GM19324 (cell line): ENCODE measurements at regions not wholly inside any gene's neighbourhood (a gene's known extent, or its start where the extent isn't known, plus 50 kb on each side); places are given as distances from the start of the nearest gene placed in this dataset.
"Not testable (repeated sequence)": the region's sequence is repeated elsewhere in the genome, so short reads cannot be mapped to it uniquely, and the experiment has no call there.

Source experiments
- ATAC-seq: cut with Tn5 transposase; IDR thresholded peaks from one replicate; pipeline ENCODE4 v1.9.1; 2021; ENCODE audit warnings: mild to moderate bottlenecking, moderate library complexity; ENCODE audit not compliant: unreplicated experiment, low FRiP score

GRCh38 chr7:112668561-112668960 is 121.6 kb downstream of the TMEM168 start:
- ATAC-seq, result no peak

- ATAC-seq, result no peak
These were observed 120.9 kb downstream of the TMEM168 start for GRCh38 chr7:112669306-112669705.

- ATAC-seq, result no peak
These were observed 120.0 kb downstream of the TMEM168 start for GRCh38 chr7:112670193-112670592.

GRCh38 chr7:112678626-112679025 is 111.6 kb downstream of the TMEM168 start:
- ATAC-seq, result no peak

GRCh38 chr7:112689466-112690177 is 100.6 kb downstream of the TMEM168 start:
- not testable (repeated sequence) for ATAC-seq

GRCh38 chr7:112692333-112692732 is 97.9 kb downstream of the TMEM168 start:
- no peak for ATAC-seq

GRCh38 chr7:112697211-112697610 is 93.0 kb downstream of the TMEM168 start:
- not testable (repeated sequence) for ATAC-seq

- ATAC-seq, result no peak
These were observed 90.3 kb downstream of the TMEM168 start for GRCh38 chr7:112699725-112700513.

GRCh38 chr7:112701456-112701855 is 88.7 kb downstream of the TMEM168 start:
- ATAC-seq, result no peak

GRCh38 chr7:112707655-112708054 is 82.5 kb downstream of the TMEM168 start:
- no peak for ATAC-seq

- ATAC-seq, result no peak
These were observed 82.0 kb downstream of the TMEM168 start for GRCh38 chr7:112708236-112708635.
